ENCODE measurements at regions not wholly inside any gene's neighbourhood (a gene's known extent, or its start where the extent isn't known, plus 50 kb on each side); places are given as distances from the start of the nearest gene placed in this dataset.
A peak's percentile ranks its signal among the peaks of the same experiment; 100 is the strongest.
"Not testable (repeated sequence)": the region's sequence is repeated elsewhere in the genome, so short reads cannot be mapped to it uniquely, and the experiment has no call there.

GRCh38 chr12:4156317-4156716 is 117.2 kb upstream of the CCND2 start:
- intact Hi-C loops (cut with DNase I): no loop called here
- H3K4me3 ChIP-seq: no peak overlapping the region
- peak in 1 of 2 donors; percentile 5 for DNase-seq (ENCODE audit: low spot score in 2 of 2)
- H3K4me1 ChIP-seq: no peaks in the 10 kb centered on the region
- no peaks in the 10 kb centered on the region for H3K27me3 ChIP-seq
- H3K9me3 ChIP-seq: no peaks in the 10 kb centered on the region
- no peak overlapping the region for H3K27ac ChIP-seq
- TF ChIP-seq CTCF (IDR thresholded peaks at IDR 0.05): no peak
- H3K36me3 ChIP-seq: no peaks in the 10 kb centered on the region

GRCh38 chr12:4154672-4155225 is 118.8 kb upstream of the CCND2 start:
- no peaks in the 10 kb centered on the region for H3K4me1 ChIP-seq
- H3K4me3 ChIP-seq: no peak overlapping the region
- no peak overlapping the region for H3K27ac ChIP-seq
- TF ChIP-seq CTCF (IDR thresholded peaks at IDR 0.05): no peak
- H3K27me3 ChIP-seq: no peaks in the 10 kb centered on the region
- intact Hi-C loops (cut with DNase I): no loop called here
- H3K9me3 ChIP-seq: no peaks in the 10 kb centered on the region
- DNase-seq (ENCODE audit: low spot score in 2 of 2): no peak
- H3K36me3 ChIP-seq: no peaks in the 10 kb centered on the region

DNA sequence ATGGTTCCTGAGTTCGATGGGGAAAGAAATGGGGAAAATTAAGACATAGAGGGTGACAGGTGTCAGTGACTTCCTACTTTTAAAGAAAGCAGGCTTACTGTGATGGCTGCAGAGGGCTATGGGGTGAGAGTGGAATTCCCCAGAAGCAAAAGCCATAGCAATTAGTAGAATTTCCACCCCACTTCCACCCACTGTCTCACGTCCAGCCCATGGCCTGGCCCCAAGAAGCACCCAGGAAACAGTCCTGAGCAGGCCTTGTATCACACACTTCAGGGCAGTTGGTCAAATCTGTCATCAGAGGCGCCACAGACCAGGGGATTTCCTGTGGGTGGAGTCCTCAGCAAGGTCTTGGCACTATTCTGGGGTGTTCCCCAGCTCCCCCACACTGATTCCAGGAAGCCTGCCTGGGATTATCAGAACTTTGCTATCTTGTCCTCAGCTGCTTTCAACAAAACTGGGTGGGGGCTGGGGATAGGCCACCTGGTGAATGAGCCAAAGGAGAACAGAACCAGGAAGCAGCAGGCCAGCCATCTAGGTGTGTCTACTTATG is 120.1 kb upstream of the CCND2 start:
- intact Hi-C loops (cut with DNase I): no loop called here
- DNase-seq (ENCODE audit: low spot score in 2 of 2): no peak

GRCh38 chr12:4152145-4152795 is 121.3 kb upstream of the CCND2 start:
- Histone ChIP-seq H3K4me1 (no peaks in the 10 kb centered on the region), H3K9me3 (no peaks in the 10 kb centered on the region), H3K36me3 (no peaks in the 10 kb centered on the region), H3K27ac (no peak overlapping the region), H3K27me3 (no peaks in the 10 kb centered on the region), H3K4me3 (no peak overlapping the region)
- no peak for DNase-seq (ENCODE audit: low spot score in 2 of 2)
- intact Hi-C loops (cut with DNase I): no loop called here
- no peak for TF ChIP-seq CTCF (IDR thresholded peaks at IDR 0.05)

More for the DNA sequence above, 120.1 kb upstream of the CCND2 start:
- Histone ChIP-seq H3K4me1 (no peaks in the 10 kb centered on the region), H3K27me3 (no peaks in the 10 kb centered on the region), H3K27ac (no peak overlapping the region), H3K4me3 (no peak overlapping the region), H3K9me3 (no peaks in the 10 kb centered on the region), H3K36me3 (no peaks in the 10 kb centered on the region)
- no peak for TF ChIP-seq CTCF (IDR thresholded peaks at IDR 0.05)

- Histone ChIP-seq H3K4me3 (no peak overlapping the region), H3K27me3 (no peaks in the 10 kb centered on the region), H3K9me3 (no peaks in the 10 kb centered on the region), H3K4me1 (no peaks in the 10 kb centered on the region), H3K27ac (no peak overlapping the region), H3K36me3 (no peaks in the 10 kb centered on the region)
- no peak for DNase-seq (ENCODE audit: low spot score in 2 of 2)
- intact Hi-C loops (cut with DNase I): no loop called here
- no peak for TF ChIP-seq CTCF (IDR thresholded peaks at IDR 0.05)
These were observed 122.0 kb upstream of the CCND2 start for GRCh38 chr12:4151362-4152121.

GRCh38 chr12:4150355-4150754 is 123.2 kb upstream of the CCND2 start:
- H3K27me3 ChIP-seq; H3K27ac ChIP-seq; intact Hi-C loops (cut with DNase I); H3K4me3 ChIP-seq; H3K4me1 ChIP-seq; DNase-seq (ENCODE audit: low spot score in 2 of 2); H3K36me3 ChIP-seq; H3K9me3 ChIP-seq: not testable (repeated sequence)

Data from ascending aorta (tissue), 2 donors.